Effector memory CD8-positive, alpha-beta T cell (primary cell): ENCODE measurements at regions not wholly inside any gene's neighbourhood (a gene's known extent, or its start where the extent isn't known, plus 50 kb on each side); places are given as distances from the start of the nearest gene placed in this dataset.
"Not testable (repeated sequence)": the region's sequence is repeated elsewhere in the genome, so short reads cannot be mapped to it uniquely, and the experiment has no call there.

Experiments used
- ATAC-seq: fragments of 150-1000 bp; cut with Tn5 transposase; replicated peaks from 2 replicates; pipeline ENCODE4 v1.10.0; 2021; ENCODE audit warnings: mild to moderate bottlenecking, moderate library complexity
- DNase-seq, 3 experiments: peaks; one replicate each; pipeline ENCODE4 v3.0.0; 2021
- H3K27ac Mint-ChIP-seq, 2 donors: one replicate each; pipeline ENCODE4 v1.8.0; 2022; ENCODE audit warnings: mild to moderate bottlenecking in 2 of 2, mixed read lengths in 2 of 2, moderate library complexity in 2 of 2
- H3K27me3 Mint-ChIP-seq, 2 donors: one replicate each; pipeline ENCODE4 v1.8.0; 2022; ENCODE audit warnings: mixed read lengths in 2 of 2
- H3K36me3 Mint-ChIP-seq: one replicate; pipeline ENCODE4 v1.8.0; 2022; ENCODE audit warnings: mild to moderate bottlenecking, moderate library complexity, mixed read lengths; ENCODE audit not compliant: insufficient read depth
- H3K4me1 Mint-ChIP-seq, 2 donors: one replicate each; pipeline ENCODE4 v1.8.0; 2022; ENCODE audit warnings: low read depth in 2 of 2, mixed read lengths in 2 of 2
- H3K4me3 Mint-ChIP-seq, 2 donors: one replicate each; pipeline ENCODE4 v1.8.0; 2022; ENCODE audit warnings: mild to moderate bottlenecking in 2 of 2, mixed read lengths in 2 of 2, moderate library complexity in 2 of 2
- H3K9me3 Mint-ChIP-seq, 2 donors: one replicate each; pipeline ENCODE4 v1.8.0; 2022; ENCODE audit warnings: mixed read lengths in 2 of 2

DNA sequence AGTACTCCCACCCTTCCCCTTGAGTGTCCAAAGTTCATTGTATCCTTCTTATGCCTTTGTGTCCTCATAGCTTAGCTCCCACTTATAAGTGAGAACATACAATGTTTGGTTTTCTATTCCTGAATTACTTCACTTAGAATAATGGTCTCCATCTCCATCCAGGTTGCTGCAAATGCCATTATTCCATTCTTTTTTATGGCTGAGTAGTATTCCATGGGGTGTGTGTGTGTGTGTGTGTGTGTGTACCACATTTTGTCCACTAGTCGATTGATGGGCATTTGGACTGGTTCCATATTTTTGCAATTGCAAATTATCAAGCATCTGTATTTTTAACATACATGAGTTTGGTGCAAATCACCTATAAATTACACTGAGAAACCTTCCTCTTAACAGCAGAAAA is 166.0 kb downstream of the FGF1 start:
- H3K27ac Mint-ChIP-seq: not testable (repeated sequence)

DNA sequence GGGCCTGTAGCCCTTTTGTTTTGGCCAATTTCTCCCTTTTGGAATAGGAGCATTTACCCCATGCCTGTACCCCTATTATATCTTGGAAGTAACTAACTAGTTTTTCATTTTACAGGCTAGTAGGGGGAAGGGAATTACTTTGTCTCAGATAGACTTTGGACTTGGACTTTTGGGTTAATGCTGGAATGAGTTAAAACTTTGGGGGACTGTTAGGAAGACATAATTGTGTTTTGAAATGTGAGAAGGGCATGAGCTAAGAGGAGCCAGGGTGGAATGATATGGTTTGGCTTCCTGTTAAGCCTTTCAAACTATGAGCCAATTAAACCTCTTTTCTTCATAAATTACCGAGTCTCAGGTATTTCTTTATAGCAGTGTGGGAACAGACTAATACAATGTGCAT is 168.1 kb downstream of the FGF1 start:
- peaks cover 0 to 1% of the 10 kb centered on the region in 2 donors for H3K4me1 Mint-ChIP-seq
- peaks cover 3% of the 10 kb centered on the region for H3K36me3 Mint-ChIP-seq
- H3K27ac Mint-ChIP-seq: no peak overlapping the region
- H3K4me3 Mint-ChIP-seq: no peak overlapping the region
- DNase-seq: no peak
- no peak for ATAC-seq
- H3K9me3 Mint-ChIP-seq: peaks cover 12 to 15% of the 10 kb centered on the region in 2 donors
- peaks cover 5% of the 10 kb centered on the region in 2 donors for H3K27me3 Mint-ChIP-seq

More for the DNA sequence above, 166.0 kb downstream of the FGF1 start:
- Mint-ChIP-seq H3K27me3 (peaks cover 0 to 10% of the 10 kb centered on the region in 2 donors), H3K9me3 (peaks cover 12 to 15% of the 10 kb centered on the region in 2 donors)
- not testable (repeated sequence) for H3K4me3 Mint-ChIP-seq, ATAC-seq, H3K36me3 Mint-ChIP-seq, H3K4me1 Mint-ChIP-seq, DNase-seq

DNA sequence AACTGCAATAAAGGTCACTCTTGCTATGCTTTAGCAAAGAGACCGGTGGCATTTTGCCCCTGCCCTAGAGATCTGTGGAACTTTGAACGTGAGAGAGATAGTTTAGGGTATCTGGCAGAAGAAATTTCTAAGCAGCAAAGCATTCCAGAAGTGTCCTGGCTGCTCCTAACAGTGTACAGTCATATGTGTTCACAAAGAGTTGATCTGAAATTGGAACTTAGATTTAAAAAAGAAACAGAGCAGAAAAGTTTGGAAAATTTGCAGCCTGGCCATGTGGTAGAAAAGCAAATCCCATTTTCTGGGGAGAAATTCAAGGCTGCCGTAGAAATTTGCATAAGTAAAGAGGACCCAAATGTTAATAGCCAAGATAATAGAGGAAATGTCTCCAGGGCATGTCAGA is 169.2 kb downstream of the FGF1 start:
- no peak for DNase-seq
- Mint-ChIP-seq H3K36me3 (peaks cover 3% of the 10 kb centered on the region), H3K4me3 (no peak overlapping the region), H3K27ac (no peak overlapping the region), H3K9me3 (peaks cover 12 to 15% of the 10 kb centered on the region in 2 donors), H3K4me1 (peaks cover 0 to 3% of the 10 kb centered on the region in 2 donors), H3K27me3 (peaks cover 8 to 9% of the 10 kb centered on the region in 2 donors)
- no peak for ATAC-seq

DNA sequence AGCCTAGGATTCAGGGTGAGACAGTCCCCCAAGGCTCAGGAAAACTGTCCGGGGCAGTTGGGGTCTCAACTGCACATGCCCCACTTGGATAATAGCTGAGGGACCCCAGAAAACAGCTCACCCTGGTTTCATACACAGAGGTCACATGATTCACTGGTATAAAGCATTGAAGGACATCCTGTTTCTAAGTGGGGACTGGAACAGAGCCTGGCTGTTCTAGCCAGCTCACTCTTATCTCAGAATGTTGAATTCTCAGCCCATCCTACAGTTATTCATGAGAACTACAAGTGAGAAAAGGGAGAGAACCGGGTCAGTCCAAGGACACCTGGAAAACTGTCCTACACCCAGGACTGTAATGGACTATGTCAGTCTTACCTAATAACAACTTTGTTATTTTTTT is 170.9 kb downstream of the FGF1 start:
- Mint-ChIP-seq H3K4me1 (peaks cover 0 to 3% of the 10 kb centered on the region in 2 donors), H3K36me3 (peaks cover 6% of the 10 kb centered on the region), H3K27me3 (peaks cover 8 to 9% of the 10 kb centered on the region in 2 donors), H3K4me3 (no peak overlapping the region), H3K9me3 (peaks cover 12 to 15% of the 10 kb centered on the region in 2 donors), H3K27ac (no peak overlapping the region)
- DNase-seq (no peak), ATAC-seq (no peak)

DNA sequence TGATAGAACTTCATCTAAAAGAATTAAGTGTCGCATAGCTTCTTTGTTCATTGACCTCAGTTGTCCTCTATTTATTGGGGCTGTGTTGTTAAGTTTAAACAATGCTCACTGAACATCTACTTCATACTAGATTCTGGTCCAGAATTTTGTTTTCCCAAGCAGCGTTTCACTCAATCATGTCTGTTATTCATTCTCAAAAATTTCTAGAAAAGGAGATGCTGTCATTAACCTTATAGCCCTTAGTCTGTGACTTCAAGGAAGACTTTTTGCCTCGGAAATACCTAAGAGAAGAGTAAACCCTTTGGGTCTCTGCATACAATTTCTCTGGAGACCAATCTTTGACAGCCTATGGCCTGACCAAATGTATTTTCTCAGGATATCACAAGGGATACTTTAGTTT is 171.7 kb downstream of the FGF1 start:
- Mint-ChIP-seq H3K27ac (no peak overlapping the region), H3K36me3 (peaks cover 6% of the 10 kb centered on the region), H3K4me1 (peaks cover 0 to 3% of the 10 kb centered on the region in 2 donors), H3K4me3 (no peak overlapping the region), H3K27me3 (peaks cover 8 to 9% of the 10 kb centered on the region in 2 donors), H3K9me3 (peaks cover 12 to 15% of the 10 kb centered on the region in 2 donors)
- ATAC-seq: no peak
- no peak for DNase-seq

DNA sequence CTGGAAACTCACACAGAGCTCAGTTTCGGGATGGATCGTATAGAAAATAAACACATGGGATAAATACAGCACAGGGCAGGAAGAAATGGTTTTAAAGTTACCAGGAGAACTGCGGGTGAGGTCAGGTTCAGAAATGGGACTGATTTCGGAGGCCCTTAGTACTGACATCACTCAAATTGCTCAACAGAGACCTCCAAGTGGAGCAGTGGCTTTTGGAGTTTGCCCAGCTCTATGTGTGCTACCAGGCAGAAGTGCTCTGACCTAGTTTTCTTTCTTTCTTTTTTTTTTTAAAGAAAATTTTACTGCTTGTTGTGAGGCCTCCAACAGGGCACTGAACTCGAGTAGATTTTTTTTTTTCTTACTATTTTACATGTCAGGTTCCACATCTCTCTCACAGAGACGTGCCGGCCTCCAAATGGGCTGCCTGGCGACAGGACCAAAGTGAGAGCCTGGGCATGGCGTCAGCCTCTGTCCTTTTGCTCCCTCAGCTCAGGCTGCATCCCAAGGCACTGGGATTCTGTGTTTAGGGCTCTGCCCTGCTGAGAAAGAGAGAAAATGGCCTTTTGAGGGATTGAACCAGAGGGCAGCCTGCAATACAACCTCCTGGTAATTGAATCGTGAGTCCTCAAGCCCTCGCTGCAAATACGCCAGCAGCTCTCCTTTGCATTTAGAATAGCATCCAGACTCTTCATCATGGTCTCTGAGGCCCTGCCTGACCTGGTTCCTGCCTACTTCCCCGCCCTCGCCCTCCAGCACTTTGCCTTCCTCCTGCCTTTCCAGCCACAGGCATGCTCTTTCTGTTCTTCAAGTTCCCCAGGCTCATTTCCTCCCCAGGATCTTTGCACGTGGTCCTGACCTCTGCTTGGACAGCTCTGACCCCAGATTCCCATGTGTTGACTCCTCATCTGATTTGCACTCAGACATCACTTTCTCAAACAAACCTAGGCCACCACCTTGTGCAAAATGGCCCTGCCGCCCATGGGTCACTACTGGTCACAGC is 173.5 kb downstream of the FGF1 start:
- ATAC-seq: no peak

DNA sequence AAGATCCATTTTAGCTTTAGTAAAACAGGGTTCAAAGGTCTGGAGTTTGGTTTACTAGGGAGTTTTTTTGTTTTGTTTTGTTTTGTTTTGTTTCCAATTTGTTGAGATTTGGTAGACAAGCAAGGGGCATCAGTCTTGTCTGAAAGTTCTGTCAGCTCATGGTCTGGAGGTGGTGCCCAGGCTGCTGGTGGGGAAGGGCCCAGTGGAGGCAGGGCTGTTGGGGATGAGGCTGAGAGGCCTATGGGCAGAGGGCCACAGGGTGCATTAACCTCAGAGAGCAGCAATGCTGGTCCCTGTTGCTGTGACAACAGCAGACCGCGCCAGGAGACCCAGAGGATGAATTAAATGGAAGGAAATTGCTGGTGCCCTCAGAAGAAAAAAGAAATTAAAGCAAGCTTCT is 174.5 kb downstream of the FGF1 start:
- H3K4me1 Mint-ChIP-seq: peaks cover 0 to 7% of the 10 kb centered on the region in 2 donors
- peaks cover 3 to 5% of the 10 kb centered on the region in 2 donors for H3K9me3 Mint-ChIP-seq
- DNase-seq (no peak), ATAC-seq (no peak)
- H3K27me3 Mint-ChIP-seq: peaks cover 20 to 21% of the 10 kb centered on the region in 2 donors
- no peak overlapping the region for H3K27ac Mint-ChIP-seq
- peaks cover 3% of the 10 kb centered on the region for H3K36me3 Mint-ChIP-seq
- H3K4me3 Mint-ChIP-seq: no peak overlapping the region

More for the DNA sequence above, 173.5 kb downstream of the FGF1 start:
- Mint-ChIP-seq H3K27me3 (peaks cover 16 to 20% of the 10 kb centered on the region in 2 donors), H3K4me1 (peaks cover 0 to 7% of the 10 kb centered on the region in 2 donors), H3K36me3 (peaks cover 3% of the 10 kb centered on the region), H3K9me3 (peaks cover 12% of the 10 kb centered on the region in 2 donors), H3K4me3 (no peak overlapping the region), H3K27ac (no peak overlapping the region)
- no peak for DNase-seq

DNA sequence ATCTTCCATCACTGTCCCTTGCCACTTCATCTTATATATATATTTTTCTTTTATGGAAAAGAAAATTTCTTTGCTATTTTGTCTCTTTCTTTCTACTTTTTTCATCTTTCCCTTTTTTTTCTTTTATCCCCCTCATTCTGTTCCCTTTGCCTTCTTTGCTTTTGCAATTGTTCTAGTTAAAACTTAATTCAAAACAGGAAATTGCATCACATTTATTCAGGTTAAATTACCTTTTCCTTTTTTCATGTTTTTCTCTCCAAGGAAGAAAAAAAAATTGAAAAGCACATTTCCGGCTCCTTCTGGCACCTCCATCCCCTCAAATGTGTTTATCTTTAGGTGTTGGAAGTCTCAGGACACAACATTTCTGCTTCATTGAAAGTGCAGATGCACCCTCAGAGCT is 176.9 kb downstream of the FGF1 start:
- Mint-ChIP-seq H3K27ac (no peak overlapping the region), H3K36me3 (peaks cover 3% of the 10 kb centered on the region), H3K9me3 (no peaks in the 10 kb centered on the region), H3K27me3 (peaks cover 20 to 21% of the 10 kb centered on the region in 2 donors), H3K4me1 (peaks cover 0 to 7% of the 10 kb centered on the region in 2 donors), H3K4me3 (no peak overlapping the region)
- ATAC-seq: no peak
- no peak for DNase-seq

DNA sequence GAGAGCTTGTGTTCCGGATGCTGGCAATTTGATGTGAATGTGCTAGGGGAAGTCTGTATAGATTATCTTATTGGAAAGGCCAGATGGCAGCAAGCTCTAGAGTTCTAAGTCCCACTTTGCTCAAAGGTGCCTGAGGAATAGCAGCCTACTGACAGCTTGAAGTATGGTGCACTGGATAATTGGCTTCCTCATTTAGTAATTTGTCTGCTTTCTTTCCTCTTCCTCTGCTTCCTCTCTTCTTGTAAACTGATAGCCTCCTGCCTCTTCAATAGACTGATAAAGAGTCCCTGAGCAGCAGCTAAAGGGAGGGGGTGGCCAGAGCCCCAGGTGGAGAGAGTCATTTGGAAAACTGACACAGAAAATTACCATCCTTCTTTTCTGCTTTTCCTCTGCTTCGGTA is 177.3 kb downstream of the FGF1 start:
- H3K27me3 Mint-ChIP-seq: peaks cover 20 to 25% of the 10 kb centered on the region in 2 donors
- ATAC-seq: no peak
- peaks cover 3% of the 10 kb centered on the region for H3K36me3 Mint-ChIP-seq
- H3K9me3 Mint-ChIP-seq: no peaks in the 10 kb centered on the region
- H3K4me1 Mint-ChIP-seq: peaks cover 0 to 7% of the 10 kb centered on the region in 2 donors
- no peak overlapping the region for H3K27ac Mint-ChIP-seq
- DNase-seq: no peak
- H3K4me3 Mint-ChIP-seq: no peak overlapping the region

DNA sequence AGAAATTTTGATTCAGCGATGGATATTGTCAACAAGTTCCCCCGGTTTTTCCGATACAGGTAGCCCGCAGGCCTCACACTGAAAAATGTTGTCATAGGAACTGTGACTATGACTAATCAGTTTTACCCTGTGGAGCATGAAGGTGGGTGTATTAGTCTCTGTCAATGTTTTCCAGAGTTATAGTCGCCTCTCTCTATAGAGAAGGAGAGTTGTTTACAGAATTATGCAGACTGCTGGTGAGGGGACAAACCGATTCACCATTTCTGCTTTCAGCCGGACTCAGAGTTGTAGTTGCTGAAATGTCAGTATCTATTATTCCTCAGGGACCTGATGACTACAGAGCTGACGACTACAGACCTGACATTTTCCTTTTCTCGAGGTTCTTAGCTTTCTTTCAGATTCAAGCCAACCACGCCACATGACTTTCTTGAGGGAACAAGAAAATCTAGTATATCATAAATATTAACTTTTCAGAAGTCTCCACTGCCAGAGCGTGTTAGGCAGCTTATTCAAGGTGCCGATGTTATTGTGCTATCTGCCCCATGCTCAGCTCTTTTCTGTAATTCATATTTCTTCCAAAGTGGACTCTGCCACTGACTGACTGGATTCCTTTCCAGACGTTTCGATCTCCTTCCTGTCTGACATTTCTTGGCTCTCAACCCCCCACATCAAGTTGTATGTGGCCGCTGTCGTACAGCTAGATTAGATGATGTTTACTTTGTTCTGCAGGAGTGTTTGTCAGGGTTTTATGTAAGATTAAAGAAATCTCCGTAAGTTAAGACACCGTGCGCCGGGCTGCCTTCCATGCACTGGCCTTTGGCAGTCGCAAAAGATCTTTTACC is 178.1 kb downstream of the FGF1 start:
- Mint-ChIP-seq H3K27me3 (peaks cover 14 to 22% of the 10 kb centered on the region in 2 donors), H3K9me3 (no peaks in the 10 kb centered on the region), H3K4me1 (peaks cover 0 to 5% of the 10 kb centered on the region in 2 donors), H3K36me3 (peaks cover 3% of the 10 kb centered on the region), H3K4me3 (no peak overlapping the region), H3K27ac (no peak overlapping the region)
- DNase-seq (no peak), ATAC-seq (no peak)

DNA sequence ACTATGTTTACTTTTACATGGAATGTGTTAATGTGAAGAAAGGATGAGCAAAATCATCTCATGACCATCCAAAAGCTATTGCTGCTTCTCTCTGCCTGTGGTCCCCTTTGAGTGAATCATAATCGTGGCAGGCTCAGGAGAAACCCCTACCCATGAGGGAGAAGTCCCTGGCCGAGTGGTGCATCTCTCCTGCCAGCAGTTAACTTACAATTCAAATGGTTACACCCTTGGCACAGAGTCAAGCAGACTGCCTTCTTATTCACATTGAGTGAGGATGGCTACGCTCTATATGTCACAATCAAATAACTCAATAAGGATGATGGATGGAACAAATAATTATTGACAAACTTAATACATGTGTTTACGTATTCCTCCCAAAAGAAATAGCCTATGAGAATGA is 179.1 kb downstream of the FGF1 start:
- ATAC-seq (no peak), DNase-seq (no peak)
- H3K27me3 Mint-ChIP-seq: peaks cover 11 to 20% of the 10 kb centered on the region in 2 donors
- H3K9me3 Mint-ChIP-seq: no peaks in the 10 kb centered on the region
- no peak overlapping the region for H3K4me3 Mint-ChIP-seq
- H3K36me3 Mint-ChIP-seq: peaks cover 3% of the 10 kb centered on the region
- H3K27ac Mint-ChIP-seq: no peak overlapping the region
- peaks cover 0 to 4% of the 10 kb centered on the region in 2 donors for H3K4me1 Mint-ChIP-seq

DNA sequence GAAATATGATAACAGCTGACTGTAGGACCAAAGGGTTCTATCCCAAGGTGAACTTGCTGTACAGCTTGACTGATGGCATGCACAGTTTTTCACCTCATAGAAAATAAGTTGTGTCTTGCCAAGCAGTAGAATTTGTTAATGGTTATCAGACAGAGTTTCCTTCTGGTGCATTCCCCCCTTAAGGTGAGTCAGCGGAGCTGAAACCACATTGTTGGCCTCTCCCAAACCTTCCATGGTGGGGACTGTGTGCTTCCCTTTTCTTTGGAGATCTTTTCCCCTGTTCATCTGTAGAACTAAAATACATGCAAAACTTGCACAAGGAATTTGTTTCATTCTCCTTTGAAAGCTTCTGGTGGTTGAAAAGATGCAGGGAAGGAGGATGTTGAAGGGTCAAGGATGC is 179.8 kb downstream of the FGF1 start:
- Mint-ChIP-seq H3K36me3 (no peaks in the 10 kb centered on the region), H3K27me3 (peaks cover 11 to 20% of the 10 kb centered on the region in 2 donors), H3K27ac (no peak overlapping the region), H3K4me1 (peaks cover 0 to 4% of the 10 kb centered on the region in 2 donors), H3K9me3 (no peaks in the 10 kb centered on the region), H3K4me3 (no peak overlapping the region)
- DNase-seq: no peak
- no peak for ATAC-seq

DNA sequence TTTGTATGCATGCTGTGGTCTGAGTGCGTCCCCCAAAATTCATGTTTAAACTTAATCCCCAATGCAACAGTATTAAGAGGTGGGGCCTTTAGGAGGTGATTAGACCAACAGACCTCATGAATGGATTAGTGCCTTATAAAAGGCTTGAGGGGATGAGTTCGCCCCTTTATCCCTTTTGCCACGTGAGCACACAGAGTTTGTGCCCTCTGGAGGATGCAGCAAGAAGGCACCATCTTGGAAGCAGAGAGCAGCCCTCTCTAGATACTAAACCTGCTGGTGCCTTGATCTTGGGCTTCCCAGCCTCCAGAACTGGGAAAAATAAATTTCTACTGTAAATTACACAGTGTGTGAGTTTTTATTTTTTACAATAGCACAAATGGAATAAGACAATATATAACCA is 177.1 kb upstream of the SPRY4 start:
- Mint-ChIP-seq H3K4me3 (no peak overlapping the region), H3K4me1 (no peaks in the 10 kb centered on the region), H3K27ac (no peak overlapping the region), H3K36me3 (peaks cover 2% of the 10 kb centered on the region), H3K27me3 (peaks cover 7 to 16% of the 10 kb centered on the region in 2 donors), H3K9me3 (no peaks in the 10 kb centered on the region)
- DNase-seq (no peak), ATAC-seq (no peak)
